SK-N-SH (cell line): ENCODE measurements at regions not wholly inside any gene's neighbourhood (a gene's known extent, or its start where the extent isn't known, plus 50 kb on each side); places are given as distances from the start of the nearest gene placed in this dataset.

Experiments used
- EP300 ChIP-seq, 2 experiments: IDR thresholded peaks; 2 replicates each; pipeline versions ENCODE4 v1.4.0 to v1.6.1; 2012; ENCODE audit warnings: borderline replicate concordance in 1 of 2, low read depth in 1 of 2, low read length in 1 of 2
- FOXJ3 ChIP-seq: sonication (generic); formaldehyde crosslinking; IDR thresholded peaks from 2 replicates; pipeline ENCODE4 v1.5.1; 2020; ENCODE audit warnings: mild to moderate bottlenecking, missing genetic modification reagents
- GABPA ChIP-seq: IDR thresholded peaks from 2 replicates; pipeline ENCODE4 v1.4.0; 2012; ENCODE audit warnings: low read depth, mild to moderate bottlenecking
- MAX ChIP-seq: IDR thresholded peaks from 2 replicates; pipeline ENCODE4 v1.4.0; 2012; ENCODE audit warnings: low read depth
- POLR2AphosphoS5 ChIP-seq: IDR thresholded peaks from 2 replicates; pipeline ENCODE4 v1.6.1; 2012; ENCODE audit warnings: low read depth, low read length
- RCOR1 ChIP-seq: fragments of 150-350 bp; IDR thresholded peaks from 2 replicates; pipeline ENCODE4 v1.6.1; 2017; ENCODE audit warnings: antibody characterized with exemption, low read length
- REST ChIP-seq: IDR thresholded peaks from 2 replicates; pipeline ENCODE4 v1.6.1; 2012; ENCODE audit warnings: mild to moderate bottlenecking, low read depth, low read length, moderate library complexity
- RFX5 ChIP-seq: IDR thresholded peaks from 2 replicates; pipeline ENCODE4 v1.6.1; 2012; ENCODE audit warnings: mild to moderate bottlenecking, improper control_type of control experiment, low read length
- SIN3A ChIP-seq: IDR thresholded peaks from 2 replicates; pipeline ENCODE4 v1.6.1; 2012; ENCODE audit warnings: low read depth, mild to moderate bottlenecking, low read length, moderate library complexity, borderline replicate concordance
- TEAD4 ChIP-seq: IDR thresholded peaks from 2 replicates; pipeline ENCODE4 v1.4.0; 2012; ENCODE audit warnings: mild to moderate bottlenecking, borderline replicate concordance; ENCODE audit not compliant: insufficient read depth
- YY1 ChIP-seq: IDR thresholded peaks from 2 replicates; pipeline ENCODE4 v1.4.0; 2012; ENCODE audit warnings: low read depth, mild to moderate bottlenecking
- ZBTB33 ChIP-seq: IDR thresholded peaks from 2 replicates; pipeline ENCODE4 v1.4.0; 2012; ENCODE audit warnings: low read depth, borderline replicate concordance
- TF ChIP-seq, protein P1 (sequence below): fragments of 200-600 bp; sonication (generic); IDR thresholded peaks from 2 replicates; pipeline ENCODE4 v1.6.1; 2017; ENCODE audit warnings: antibody characterized with exemption, mild to moderate bottlenecking, moderate library complexity

DNA sequence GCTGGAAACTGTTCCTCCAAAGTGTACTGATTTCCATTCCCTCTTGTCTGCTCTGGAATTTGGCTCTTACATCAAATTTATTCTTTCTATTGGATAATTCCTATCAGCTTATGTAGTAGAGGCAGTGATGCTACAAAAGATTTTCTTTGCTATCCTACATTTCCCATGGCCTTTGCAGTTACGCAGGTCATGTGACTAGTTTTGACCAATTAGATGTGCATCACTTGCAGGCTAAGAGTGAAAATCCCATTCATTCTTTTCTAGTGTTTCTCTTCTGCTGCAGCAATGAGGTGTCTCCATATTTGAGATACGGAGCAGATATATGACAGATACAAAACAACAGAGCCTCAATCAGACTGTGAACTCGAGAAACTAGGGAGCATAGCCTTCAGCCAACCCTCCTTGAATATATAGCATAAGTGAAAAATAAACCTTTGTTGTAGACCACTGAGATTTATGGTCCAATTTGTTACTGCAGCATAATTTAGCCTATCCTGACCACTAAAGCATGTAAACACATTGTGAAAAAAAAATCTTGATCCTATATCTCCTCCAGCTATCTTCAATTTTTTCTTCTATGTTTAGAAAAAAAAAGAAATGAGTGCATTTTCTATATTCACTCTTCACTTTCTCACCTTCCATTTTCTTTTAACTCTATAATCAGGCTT lies 102.0 kb downstream of the HNMT start:
- TF ChIP-seq, protein P1, sequence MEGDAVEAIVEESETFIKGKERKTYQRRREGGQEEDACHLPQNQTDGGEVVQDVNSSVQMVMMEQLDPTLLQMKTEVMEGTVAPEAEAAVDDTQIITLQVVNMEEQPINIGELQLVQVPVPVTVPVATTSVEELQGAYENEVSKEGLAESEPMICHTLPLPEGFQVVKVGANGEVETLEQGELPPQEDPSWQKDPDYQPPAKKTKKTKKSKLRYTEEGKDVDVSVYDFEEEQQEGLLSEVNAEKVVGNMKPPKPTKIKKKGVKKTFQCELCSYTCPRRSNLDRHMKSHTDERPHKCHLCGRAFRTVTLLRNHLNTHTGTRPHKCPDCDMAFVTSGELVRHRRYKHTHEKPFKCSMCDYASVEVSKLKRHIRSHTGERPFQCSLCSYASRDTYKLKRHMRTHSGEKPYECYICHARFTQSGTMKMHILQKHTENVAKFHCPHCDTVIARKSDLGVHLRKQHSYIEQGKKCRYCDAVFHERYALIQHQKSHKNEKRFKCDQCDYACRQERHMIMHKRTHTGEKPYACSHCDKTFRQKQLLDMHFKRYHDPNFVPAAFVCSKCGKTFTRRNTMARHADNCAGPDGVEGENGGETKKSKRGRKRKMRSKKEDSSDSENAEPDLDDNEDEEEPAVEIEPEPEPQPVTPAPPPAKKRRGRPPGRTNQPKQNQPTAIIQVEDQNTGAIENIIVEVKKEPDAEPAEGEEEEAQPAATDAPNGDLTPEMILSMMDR = no peak
- TF ChIP-seq MAX (no peak), FOXJ3 (CRISPR knock-in tag) (no peak), ZBTB33 (no peak), TEAD4 (no peak), POLR2AphosphoS5 (no peak), GABPA (no peak), RFX5 (no peak), SIN3A (no peak), REST (no peak), YY1 (no peak), EP300 (IDR thresholded peaks at IDR 0.05; ENCODE audit: borderline replicate concordance in 1 of 2, low read depth in 1 of 2, low read length in 1 of 2) (no peak), RCOR1 (no peak)
